Loucy (cell line): ENCODE measurements at regions not wholly inside any gene's neighbourhood (a gene's known extent, or its start where the extent isn't known, plus 50 kb on each side); places are given as distances from the start of the nearest gene placed in this dataset.

Experiments used
- H2AFZ ChIP-seq: fragments of 200-600 bp; sonication (generic); 2 replicates; pipeline ENCODE4 v1.6.0; 2016; ENCODE audit warnings: antibody characterized with exemption, mild to moderate bottlenecking, low read length, moderate library complexity
- H3F3A ChIP-seq: fragments of 200-600 bp; 2 replicates; pipeline ENCODE4 v1.6.0; 2016; ENCODE audit warnings: antibody characterized with exemption, low read depth, mild to moderate bottlenecking
- H3K27me3 ChIP-seq: fragments of 200-600 bp; sonication (generic); 2 replicates; pipeline ENCODE4 v1.6.1; 2014; ENCODE audit warnings: low read length, mild to moderate bottlenecking; ENCODE audit not compliant: insufficient read depth, poor library complexity, severe bottlenecking
- H3K36me3 ChIP-seq: fragments of 200-600 bp; sonication (generic); 2 replicates; pipeline ENCODE4 v1.6.1; 2016; ENCODE audit warnings: low read length; ENCODE audit not compliant: insufficient read depth
- H3K4me1 ChIP-seq: fragments of 200-600 bp; sonication (generic); 2 replicates; pipeline ENCODE4 v1.5.1; 2014; ENCODE audit warnings: low read length, mild to moderate bottlenecking; ENCODE audit not compliant: insufficient read depth, poor library complexity, severe bottlenecking
- H3K4me2 ChIP-seq: fragments of 200-600 bp; sonication (generic); 2 replicates; pipeline ENCODE4 v1.6.0; 2014; ENCODE audit warnings: antibody characterized with exemption, low read length, low read depth, mild to moderate bottlenecking; ENCODE audit not compliant: poor library complexity, severe bottlenecking
- H3K4me3 ChIP-seq: fragments of 200-600 bp; sonication (generic); 2 replicates; pipeline ENCODE4 v1.5.1; 2014; ENCODE audit warnings: low read length, mild to moderate bottlenecking, mixed read lengths; ENCODE audit not compliant: poor library complexity, severe bottlenecking
- H3K79me2 ChIP-seq: fragments of 200-600 bp; sonication (generic); 2 replicates; pipeline ENCODE4 v1.6.1; 2014; ENCODE audit warnings: low read length; ENCODE audit not compliant: insufficient read depth
- H3K9ac ChIP-seq: fragments of 200-600 bp; sonication (generic); 2 replicates; pipeline ENCODE4 v1.6.0; 2014; ENCODE audit warnings: mild to moderate bottlenecking, low read depth, low read length, moderate library complexity; ENCODE audit not compliant: poor library complexity, severe bottlenecking
- H3K9me2 ChIP-seq: fragments of 200-600 bp; sonication (generic); replicated peaks from 2 replicates; pipeline ENCODE4 v1.6.1; 2016; ENCODE audit warnings: low read depth, low read length, mixed read lengths
- H3K9me3 ChIP-seq: fragments of 200-600 bp; sonication (generic); 2 replicates; pipeline ENCODE4 v1.6.1; 2014; ENCODE audit warnings: mild to moderate bottlenecking, antibody characterized with exemption, low read length, low read depth; ENCODE audit not compliant: insufficient read depth
- H4K20me1 ChIP-seq: fragments of 200-600 bp; sonication (generic); 2 replicates; pipeline ENCODE4 v1.6.0; 2014; ENCODE audit warnings: antibody characterized with exemption, low read length, mild to moderate bottlenecking; ENCODE audit not compliant: insufficient read depth, poor library complexity, severe bottlenecking
- EZH2phosphoT487 ChIP-seq: fragments of 200-600 bp; IDR thresholded peaks from 2 replicates; pipeline ENCODE4 v1.6.1; 2018; ENCODE audit warnings: antibody characterized with exemption, mild to moderate bottlenecking, moderate library complexity, borderline replicate concordance
- TF ChIP-seq, protein P1 (sequence below): fragments of 200-600 bp; sonication (generic); conservative IDR thresholded peaks from 2 replicates; pipeline ENCODE4 v1.5.1; 2014; ENCODE audit warnings: mild to moderate bottlenecking, antibody characterized with exemption, low read length

GRCh38 chr1:4221107-4221506, 321.0 kb upstream of the C1orf174 start:
- TF ChIP-seq, protein P1, sequence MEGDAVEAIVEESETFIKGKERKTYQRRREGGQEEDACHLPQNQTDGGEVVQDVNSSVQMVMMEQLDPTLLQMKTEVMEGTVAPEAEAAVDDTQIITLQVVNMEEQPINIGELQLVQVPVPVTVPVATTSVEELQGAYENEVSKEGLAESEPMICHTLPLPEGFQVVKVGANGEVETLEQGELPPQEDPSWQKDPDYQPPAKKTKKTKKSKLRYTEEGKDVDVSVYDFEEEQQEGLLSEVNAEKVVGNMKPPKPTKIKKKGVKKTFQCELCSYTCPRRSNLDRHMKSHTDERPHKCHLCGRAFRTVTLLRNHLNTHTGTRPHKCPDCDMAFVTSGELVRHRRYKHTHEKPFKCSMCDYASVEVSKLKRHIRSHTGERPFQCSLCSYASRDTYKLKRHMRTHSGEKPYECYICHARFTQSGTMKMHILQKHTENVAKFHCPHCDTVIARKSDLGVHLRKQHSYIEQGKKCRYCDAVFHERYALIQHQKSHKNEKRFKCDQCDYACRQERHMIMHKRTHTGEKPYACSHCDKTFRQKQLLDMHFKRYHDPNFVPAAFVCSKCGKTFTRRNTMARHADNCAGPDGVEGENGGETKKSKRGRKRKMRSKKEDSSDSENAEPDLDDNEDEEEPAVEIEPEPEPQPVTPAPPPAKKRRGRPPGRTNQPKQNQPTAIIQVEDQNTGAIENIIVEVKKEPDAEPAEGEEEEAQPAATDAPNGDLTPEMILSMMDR, result no peak
- H3F3A ChIP-seq, result no peaks in the 10 kb centered on the region
- no peaks in the 10 kb centered on the region for H3K9me2 ChIP-seq
- no peaks in the 10 kb centered on the region for H3K4me1 ChIP-seq
- peaks cover 6% of the 10 kb centered on the region; the same call in 1 of the 2 replicates for H3K9me3 ChIP-seq
- no peak overlapping the region for H2AFZ ChIP-seq
- H3K9ac ChIP-seq, result no peak overlapping the region
- no peak overlapping the region for H3K4me2 ChIP-seq
- no peaks in the 10 kb centered on the region for H4K20me1 ChIP-seq
- no peaks in the 10 kb centered on the region for H3K79me2 ChIP-seq
- H3K27me3 ChIP-seq, result no peaks in the 10 kb centered on the region
- no peak overlapping the region for H3K4me3 ChIP-seq
- no peaks in the 10 kb centered on the region for H3K36me3 ChIP-seq

DNA sequence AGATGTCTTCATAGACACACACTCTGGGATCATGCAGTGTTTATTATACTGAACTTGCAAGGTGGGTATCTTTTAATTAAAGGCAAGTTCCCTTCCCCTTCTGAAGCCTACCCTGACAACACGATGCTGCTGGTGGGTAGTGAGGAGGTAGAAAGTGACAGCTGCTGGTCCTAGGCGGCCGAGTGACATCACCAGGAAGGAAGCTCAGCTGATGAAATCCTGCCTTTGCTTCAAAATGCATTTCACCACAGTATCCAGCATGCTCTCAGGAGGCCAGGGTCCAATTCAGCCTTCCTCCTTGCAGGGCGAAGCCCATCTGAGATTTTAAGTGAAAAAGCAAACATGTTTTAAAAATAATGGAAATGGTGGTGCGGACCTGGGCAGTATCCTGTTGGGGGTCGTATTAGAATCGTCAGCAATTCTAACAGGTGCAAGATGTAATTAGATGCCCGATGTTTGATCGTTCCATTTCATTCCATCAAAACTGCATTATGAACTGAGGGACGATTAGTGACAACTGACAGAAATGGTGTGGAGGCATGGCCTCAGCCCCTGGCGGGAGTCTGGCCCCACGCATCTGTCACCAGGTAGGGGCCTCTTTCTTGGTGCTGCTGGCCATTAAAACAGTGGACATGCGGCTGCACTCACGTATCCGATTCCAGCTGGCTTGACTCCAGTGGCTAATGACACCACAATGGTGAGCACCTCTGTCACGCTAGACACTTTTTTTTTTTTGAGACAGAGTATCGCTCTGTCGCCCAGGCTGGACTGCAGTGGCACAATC, 324.8 kb upstream of the C1orf174 start:
- Histone ChIP-seq H3K4me2 (no peak overlapping the region), H3K4me3 (no peak overlapping the region), H3K27me3 (no peaks in the 10 kb centered on the region), H3K9me2 (no peaks in the 10 kb centered on the region), H3K4me1 (no peaks in the 10 kb centered on the region), H3K79me2 (no peaks in the 10 kb centered on the region), H4K20me1 (no peaks in the 10 kb centered on the region), H3K36me3 (no peaks in the 10 kb centered on the region), H3K9me3 (peaks cover 4% of the 10 kb centered on the region; the same call in 1 of the 2 replicates), H3F3A (no peaks in the 10 kb centered on the region), H2AFZ (no peak overlapping the region), H3K9ac (no peak overlapping the region)
- no peak for TF ChIP-seq EZH2phosphoT487
- TF ChIP-seq, protein P1, result no peak

GRCh38 chr1:4227986-4228385, 327.9 kb upstream of the C1orf174 start:
- H3K4me2 ChIP-seq, result no peak overlapping the region
- H3K4me3 ChIP-seq, result no peak overlapping the region
- no peaks in the 10 kb centered on the region for H3K9me2 ChIP-seq
- no peaks in the 10 kb centered on the region for H3K9me3 ChIP-seq
- H3K9ac ChIP-seq, result no peak overlapping the region
- H3K4me1 ChIP-seq, result no peaks in the 10 kb centered on the region
- H2AFZ ChIP-seq, result no peak overlapping the region
- H3K27me3 ChIP-seq, result no peaks in the 10 kb centered on the region
- no peaks in the 10 kb centered on the region for H3K36me3 ChIP-seq
- H3K79me2 ChIP-seq, result no peaks in the 10 kb centered on the region
- H4K20me1 ChIP-seq, result no peaks in the 10 kb centered on the region
- no peaks in the 10 kb centered on the region for H3F3A ChIP-seq
- TF ChIP-seq, protein P1, result no peak
- no peak for TF ChIP-seq EZH2phosphoT487
